SK-N-SH (cell line): ENCODE measurements at regions not wholly inside any gene's neighbourhood (a gene's known extent, or its start where the extent isn't known, plus 50 kb on each side); places are given as distances from the start of the nearest gene placed in this dataset.

Experiments used
- CTCF ChIA-PET: fragments of 300-600, 350-600 bp; formaldehyde crosslinking; extraction: SDS; loops from one replicate; lab custom pipeline; 2021; lab: Yijun Ruan, JAX
- POLR2A ChIA-PET: fragments of 350-600 bp; sonication (Branson Sonifier 250); formaldehyde crosslinking; extraction: SDS; loops from one replicate; lab custom pipeline; 2020; ENCODE audit warnings: antibody characterized with exemption, inconsistent platforms; lab: Yijun Ruan, JAX
- DNase-seq: peaks from one replicate; pipeline ENCODE4 v3.0.0; 2012
- H2AFZ ChIP-seq: fragments of 200-600 bp; sonication (generic); 2 replicates; pipeline ENCODE4 v1.8.1; 2016; ENCODE audit warnings: antibody characterized with exemption, mild to moderate bottlenecking, low read depth
- H3F3A ChIP-seq: fragments of 200-600 bp; sonication (generic); replicated peaks from 2 replicates; pipeline ENCODE3; 2016; ENCODE audit warnings: antibody characterized with exemption, mild to moderate bottlenecking; ENCODE audit not compliant: insufficient read depth
- H3K27ac ChIP-seq, 2 experiments: fragments of 200-500 bp in 1 of 2; fragments of 200-600 bp in 1 of 2; sonication (Bioruptor generic) in 1 of 2; sonication (generic), shearing (Covaris generic) in 1 of 2; 2 replicates each; pipeline versions ENCODE4 v1.5.1 to v1.6.1; 2014 to 2016; ENCODE audit warnings: low read depth in 2 of 2, inconsistent platforms in 1 of 2, low read length in 1 of 2, mild to moderate bottlenecking in 1 of 2, mixed read lengths in 1 of 2
- H3K27me3 ChIP-seq: fragments of 200-600 bp; sonication (generic), shearing (Covaris generic); 2 replicates; pipeline ENCODE4 v1.6.1; 2016; ENCODE audit warnings: mixed run types; ENCODE audit not compliant: insufficient read depth
- H3K36me3 ChIP-seq, 2 experiments: fragments of 200-500 bp in 1 of 2; fragments of 200-600 bp in 1 of 2; sonication (Bioruptor generic) in 1 of 2; sonication (generic) in 1 of 2; replicated peaks in 1 of 2; 2 replicates each; pipeline versions ENCODE3 to v1.5.1; 2014 to 2016; ENCODE audit warnings: low read length in 1 of 2, mild to moderate bottlenecking in 1 of 2; ENCODE audit not compliant: insufficient read depth in 2 of 2, control insufficient read depth in 1 of 2
- H3K4me1 ChIP-seq, 2 experiments: fragments of 200-500 bp in 1 of 2; fragments of 200-600 bp in 1 of 2; sonication (Bioruptor generic) in 1 of 2; sonication (generic), shearing (Covaris generic) in 1 of 2; 2 replicates each; pipeline versions ENCODE4 v1.5.1 to v1.6.1; 2014 to 2016; ENCODE audit warnings: low read depth in 1 of 2, low read length in 1 of 2, mixed run types in 1 of 2; ENCODE audit not compliant: insufficient read depth in 2 of 2, control insufficient read depth in 1 of 2
- H3K4me2 ChIP-seq: fragments of 200-600 bp; sonication (generic), shearing (Covaris generic); 2 replicates; pipeline ENCODE4 v1.6.1; 2017; ENCODE audit warnings: mixed run types
- H3K4me3 ChIP-seq, 2 experiments: fragments of 200-500 bp in 1 of 2; fragments of 200-600 bp in 1 of 2; sonication (Bioruptor generic) in 1 of 2; sonication (generic), shearing (Covaris generic) in 1 of 2; 2 replicates each; pipeline versions ENCODE4 v1.5.1 to v1.8.1; 2014 to 2016; ENCODE audit warnings: low read depth in 2 of 2, inconsistent platforms in 1 of 2, low read length in 1 of 2, mild to moderate bottlenecking in 1 of 2, mixed read lengths in 1 of 2, moderate library complexity in 1 of 2
- H3K79me2 ChIP-seq: fragments of 200-600 bp; sonication (generic); 2 replicates; pipeline ENCODE4 v1.8.1; 2017; ENCODE audit warnings: mild to moderate bottlenecking; ENCODE audit not compliant: insufficient read depth
- H3K9ac ChIP-seq: fragments of 200-600 bp; sonication (generic); 2 replicates; pipeline ENCODE4 v1.6.1; 2017; ENCODE audit warnings: mixed run types
- H3K9me2 ChIP-seq: fragments of 200-600 bp; sonication (generic); 2 replicates; pipeline ENCODE4 v1.6.1; 2017; ENCODE audit warnings: mixed run types
- H3K9me3 ChIP-seq: fragments of 200-600 bp; sonication (generic); 2 replicates; pipeline ENCODE4 v1.6.1; 2017; ENCODE audit warnings: mixed run types, mild to moderate bottlenecking, moderate library complexity
- H4K20me1 ChIP-seq: fragments of 200-600 bp; sonication (generic); 2 replicates; pipeline ENCODE4 v1.6.1; 2017; ENCODE audit warnings: mild to moderate bottlenecking, mixed run types; ENCODE audit not compliant: insufficient read depth
- CHD2 ChIP-seq: fragments of 150-350 bp; IDR thresholded peaks from 2 replicates; pipeline ENCODE4 v1.6.1; 2018; ENCODE audit warnings: low read length; ENCODE audit not compliant: partially characterized antibody
- EP300 ChIP-seq, 2 experiments: IDR thresholded peaks; 2 replicates each; pipeline versions ENCODE4 v1.4.0 to v1.6.1; 2012; ENCODE audit warnings: borderline replicate concordance in 1 of 2, low read depth in 1 of 2, low read length in 1 of 2
- GABPA ChIP-seq: IDR thresholded peaks from 2 replicates; pipeline ENCODE4 v1.4.0; 2012; ENCODE audit warnings: low read depth, mild to moderate bottlenecking
- GATA2 ChIP-seq: sonication (generic); formaldehyde crosslinking; IDR thresholded peaks from 2 replicates; pipeline ENCODE4 v1.5.0; 2020; ENCODE audit warnings: mild to moderate bottlenecking, missing genetic modification reagents
- IRF3 ChIP-seq: fragments of 150-350 bp; IDR thresholded peaks from 2 replicates; pipeline ENCODE4 v1.6.1; 2016; ENCODE audit warnings: mild to moderate bottlenecking, low read depth, low read length
- MEF2A ChIP-seq: IDR thresholded peaks from 2 replicates; pipeline ENCODE4 v1.4.0; 2012; ENCODE audit warnings: low read depth, borderline replicate concordance
- MXI1 ChIP-seq: IDR thresholded peaks from 2 replicates; pipeline ENCODE4 v1.6.1; 2012; ENCODE audit warnings: mild to moderate bottlenecking, low read depth, low read length, improper control_type of control experiment
- POLR2AphosphoS5 ChIP-seq: IDR thresholded peaks from 2 replicates; pipeline ENCODE4 v1.6.1; 2012; ENCODE audit warnings: low read depth, low read length
- RAD21 ChIP-seq: IDR thresholded peaks from 2 replicates; pipeline ENCODE4 v1.6.1; 2012; ENCODE audit warnings: mild to moderate bottlenecking, low read length
- REST ChIP-seq: IDR thresholded peaks from 2 replicates; pipeline ENCODE4 v1.6.1; 2012; ENCODE audit warnings: mild to moderate bottlenecking, low read depth, low read length, moderate library complexity
- RFX5 ChIP-seq: IDR thresholded peaks from 2 replicates; pipeline ENCODE4 v1.6.1; 2012; ENCODE audit warnings: mild to moderate bottlenecking, improper control_type of control experiment, low read length
- RXRA ChIP-seq: IDR thresholded peaks from 2 replicates; pipeline ENCODE4 v1.4.0; 2012; ENCODE audit warnings: low read depth, mild to moderate bottlenecking, borderline replicate concordance
- TAF1 ChIP-seq: IDR thresholded peaks from 2 replicates; pipeline ENCODE4 v1.6.1; 2012; ENCODE audit warnings: low read depth, mild to moderate bottlenecking, low read length, moderate library complexity, borderline replicate concordance
- YY1 ChIP-seq: IDR thresholded peaks from 2 replicates; pipeline ENCODE4 v1.4.0; 2012; ENCODE audit warnings: low read depth, mild to moderate bottlenecking
- ZBTB33 ChIP-seq: IDR thresholded peaks from 2 replicates; pipeline ENCODE4 v1.4.0; 2012; ENCODE audit warnings: low read depth, borderline replicate concordance
- WGBS: methylation state at CpG from one replicate; pipeline ENCODE4 v1.1.6; 2017; ENCODE audit warnings: low lambda C conversion rate; 5-methylcytosine and 5-hydroxymethylcytosine counted together

- Histone ChIP-seq H2AFZ (no peak overlapping the region), H3K9ac (no peak overlapping the region), H4K20me1 (no peaks in the 10 kb centered on the region), H3K9me2 (no peaks in the 10 kb centered on the region), H3K4me3 (no peak overlapping the region), H3K4me2 (no peak overlapping the region), H3K9me3 (no peaks in the 10 kb centered on the region), H3K36me3 (no peaks in the 10 kb centered on the region), H3K79me2 (no peaks in the 10 kb centered on the region), H3F3A (no peaks in the 10 kb centered on the region), H3K27ac (no peak overlapping the region), H3K4me1 (no peaks in the 10 kb centered on the region), H3K27me3 (no peaks in the 10 kb centered on the region)
- TF ChIP-seq RFX5, result no peak
- TF ChIP-seq POLR2AphosphoS5, result no peak
- TF ChIP-seq EP300 (IDR thresholded peaks at IDR 0.05; ENCODE audit: borderline replicate concordance in 1 of 2, low read depth in 1 of 2, low read length in 1 of 2), result no peak
- no peak for TF ChIP-seq REST
- no peak for TF ChIP-seq MEF2A
- no peak for TF ChIP-seq GABPA
- no peak for TF ChIP-seq CHD2
- TF ChIP-seq TAF1, result no peak
- TF ChIP-seq MXI1, result no peak
- no peak for TF ChIP-seq IRF3
- no peak for TF ChIP-seq RXRA
- TF ChIP-seq YY1, result no peak
- TF ChIP-seq GATA2, result no peak
- TF ChIP-seq RAD21, result no peak
- TF ChIP-seq ZBTB33, result no peak
- ChIA-PET CTCF (no interaction called here), POLR2A (no interaction called here)
- DNase-seq, result no peak
- 54% methylated on average over 3 of the region's 3 CpGs for WGBS
Measured at GRCh38 chr3:105062853-105063252, 303.9 kb upstream of the ALCAM start.
